HPDE6-E6E7 (cell line): ENCODE measurements at regions not wholly inside any gene's neighbourhood (a gene's known extent, or its start where the extent isn't known, plus 50 kb on each side); places are given as distances from the start of the nearest gene placed in this dataset.

Experiments
- DNase-seq: peaks from one replicate; pipeline ENCODE4 v3.0.0; 2011; ENCODE audit warnings: missing footprints; ENCODE audit errors: extremely low spot score

DNA sequence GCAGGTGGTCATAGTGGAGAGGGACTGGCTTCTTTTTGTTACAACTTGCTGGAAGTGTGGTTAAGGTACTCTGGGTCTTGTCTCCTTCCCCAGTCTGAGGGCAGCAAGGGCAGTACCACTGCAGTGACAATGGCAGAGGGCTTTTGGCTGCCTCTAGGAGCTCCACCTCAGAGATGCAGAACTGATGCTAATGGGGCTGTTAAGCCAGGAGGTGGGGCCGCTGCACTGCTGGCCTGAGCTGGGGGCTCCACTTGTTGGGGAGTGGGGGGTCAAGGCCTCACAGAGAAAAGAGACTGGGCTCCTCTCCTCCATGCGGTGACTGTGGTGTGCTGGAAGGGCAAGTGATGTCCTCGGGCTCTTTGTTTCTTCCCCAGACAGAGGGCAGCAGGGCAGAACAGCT lies 135.7 kb downstream of the DSEL start:
- no peak for DNase-seq

DNA sequence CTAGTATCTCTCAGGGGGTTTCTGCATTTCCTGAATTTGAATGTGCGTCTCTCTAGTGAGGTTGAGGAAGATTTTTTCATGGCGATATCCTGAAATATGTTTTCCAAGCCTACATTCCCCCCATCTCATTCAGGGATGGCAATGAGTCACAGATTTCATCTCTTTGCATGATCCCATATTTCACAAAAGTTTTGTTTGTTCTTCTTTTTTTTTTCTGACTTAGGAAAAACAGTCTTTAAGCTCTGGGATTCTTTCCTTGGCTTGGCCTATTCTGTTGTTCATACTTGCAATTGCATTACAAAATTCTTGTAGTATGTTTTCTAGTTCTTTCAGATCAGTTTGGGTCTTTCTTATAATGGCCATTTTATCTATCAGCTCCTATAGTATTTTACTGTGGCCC lies 136.5 kb downstream of the DSEL start:
- DNase-seq = no peak

DNA sequence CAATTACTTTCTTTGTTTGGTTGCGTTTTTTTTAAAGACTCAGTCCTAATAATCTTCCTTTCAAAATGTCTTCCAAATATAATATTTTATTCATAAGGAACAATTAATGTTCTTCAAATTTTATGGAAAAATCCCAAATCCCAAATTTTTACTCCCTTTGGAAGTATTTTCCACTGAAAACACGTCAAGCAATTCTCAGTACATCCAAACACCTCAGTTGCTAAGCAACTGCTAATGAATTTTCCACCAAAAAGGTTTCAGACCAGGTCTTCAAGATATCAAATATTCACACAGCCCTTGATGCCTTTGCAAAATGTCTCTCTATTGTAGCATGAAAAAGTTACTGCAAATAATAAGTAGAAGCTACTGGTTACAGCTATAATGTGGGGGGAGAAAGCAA lies 140.1 kb downstream of the DSEL start:
- DNase-seq = no peak

DNA sequence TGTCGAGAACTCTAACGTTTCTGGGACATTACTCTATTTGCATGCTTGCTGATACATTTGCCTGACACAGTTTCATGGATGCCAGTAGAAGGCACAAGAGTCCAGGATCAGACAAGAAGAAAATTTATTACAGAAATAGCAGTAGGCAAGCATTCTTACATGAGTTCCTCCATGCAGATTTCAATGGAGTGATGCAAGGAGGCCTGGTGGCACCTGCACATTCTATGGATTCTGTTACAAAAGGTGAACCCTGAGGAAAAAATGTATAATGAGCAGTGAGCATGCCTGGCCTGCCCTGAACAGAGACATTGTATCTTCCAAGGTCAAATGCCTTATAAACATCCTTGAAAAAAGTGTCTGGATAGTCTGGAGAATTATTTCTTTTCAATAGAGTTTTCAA lies 142.9 kb downstream of the DSEL start:
- DNase-seq = no peak

DNA sequence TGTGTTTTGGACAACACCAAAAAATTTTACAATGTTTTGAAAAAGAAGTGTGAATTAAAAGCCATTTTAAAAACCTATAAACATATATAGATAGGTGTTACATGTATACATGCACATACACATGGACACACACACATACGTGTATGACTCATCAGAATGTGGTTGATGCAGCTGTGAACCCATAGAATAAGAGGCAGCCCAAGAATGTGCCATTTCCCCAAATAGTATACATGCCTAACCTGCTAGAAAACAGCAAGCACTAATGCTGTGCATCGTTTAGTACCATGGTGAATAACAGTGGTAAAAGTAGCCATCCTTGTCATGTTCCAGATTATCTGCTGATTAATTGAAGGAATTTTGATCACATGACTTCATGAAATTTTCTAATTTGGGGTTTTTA lies 149.0 kb downstream of the DSEL start:
- DNase-seq = no peak

DNA sequence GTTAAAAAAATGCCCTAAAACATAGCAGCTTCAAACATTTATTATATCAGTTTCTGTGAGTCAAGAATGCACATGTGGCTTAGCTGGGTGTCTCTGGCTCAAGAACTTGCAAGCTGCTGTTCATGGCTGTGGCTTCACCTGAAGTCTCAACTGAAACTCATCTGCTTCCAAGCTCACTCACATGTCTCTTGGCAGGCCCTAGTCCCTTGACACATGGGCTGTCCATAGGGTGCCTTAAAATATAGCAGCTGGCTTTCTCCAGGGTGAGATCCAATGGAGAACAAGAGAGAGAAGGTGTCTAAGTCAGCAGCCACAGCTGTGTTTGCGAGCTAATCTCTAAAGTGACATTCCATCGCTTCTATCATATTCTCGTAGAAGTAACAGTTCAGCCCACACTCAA lies 152.8 kb downstream of the DSEL start:
- no peak for DNase-seq

DNA sequence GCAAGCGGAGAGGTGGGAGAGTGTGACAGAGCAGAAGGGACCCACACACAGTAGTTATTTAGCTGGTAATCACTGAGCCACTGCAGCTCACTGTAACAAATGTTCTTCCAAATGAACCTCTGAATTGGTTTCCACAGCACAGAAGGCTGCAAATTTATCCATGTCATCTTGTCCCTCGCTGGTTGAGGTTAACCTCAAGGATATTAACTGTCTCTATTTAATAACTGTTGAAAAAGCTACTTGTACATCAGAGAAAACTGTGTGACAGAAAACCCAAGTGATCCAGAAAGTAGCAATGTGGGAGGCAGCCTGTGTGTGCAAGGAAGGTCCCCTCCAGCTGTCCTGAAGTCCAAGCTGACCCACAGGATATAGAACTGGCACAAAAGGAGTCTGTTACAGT lies 153.6 kb downstream of the DSEL start:
- no peak for DNase-seq

DNA sequence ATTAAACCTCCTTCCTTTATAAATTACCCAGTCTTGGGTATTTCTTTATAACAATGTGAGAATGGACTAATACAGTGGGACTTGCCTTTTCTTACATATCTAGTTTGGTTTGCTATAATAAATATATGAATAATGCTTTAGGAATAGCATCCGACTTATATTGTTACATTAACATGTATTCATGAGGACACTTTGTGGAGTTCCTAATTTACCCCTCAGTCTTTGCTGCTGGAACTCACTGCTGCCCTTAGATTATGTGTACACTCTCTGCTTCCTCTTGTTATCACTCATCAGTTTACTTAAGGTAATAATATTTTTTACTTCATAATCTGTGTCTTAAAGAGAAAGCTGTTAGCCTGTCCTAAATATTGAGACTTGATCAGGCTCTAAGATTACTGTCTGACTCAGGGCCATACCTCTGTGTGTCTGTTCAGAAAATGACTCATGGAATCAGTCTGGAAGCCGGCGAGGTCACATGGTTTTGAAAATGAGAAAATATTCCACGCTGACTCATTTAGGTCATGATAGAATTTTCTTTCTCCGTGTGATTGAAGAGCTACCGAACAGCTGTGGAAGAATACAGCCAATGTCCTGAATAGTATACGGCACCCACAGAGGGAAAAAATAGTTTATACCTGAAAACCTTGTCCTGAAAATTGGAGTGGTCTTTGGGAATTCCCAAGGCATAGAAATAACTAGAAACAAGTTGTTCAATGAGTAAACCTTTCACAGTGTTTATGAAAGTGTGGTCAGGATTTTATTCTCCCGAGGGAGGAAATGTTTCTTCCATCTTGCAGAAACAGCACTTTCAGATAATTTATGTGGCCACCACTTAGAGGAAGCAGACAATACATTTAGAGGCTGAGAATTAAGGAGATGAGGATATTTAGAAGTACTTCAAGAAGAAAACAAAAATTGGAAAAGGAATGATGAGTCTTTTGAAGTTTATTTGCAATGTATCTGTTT lies 156.4 kb downstream of the DSEL start:
- DNase-seq = peak; percentile 71

DNA sequence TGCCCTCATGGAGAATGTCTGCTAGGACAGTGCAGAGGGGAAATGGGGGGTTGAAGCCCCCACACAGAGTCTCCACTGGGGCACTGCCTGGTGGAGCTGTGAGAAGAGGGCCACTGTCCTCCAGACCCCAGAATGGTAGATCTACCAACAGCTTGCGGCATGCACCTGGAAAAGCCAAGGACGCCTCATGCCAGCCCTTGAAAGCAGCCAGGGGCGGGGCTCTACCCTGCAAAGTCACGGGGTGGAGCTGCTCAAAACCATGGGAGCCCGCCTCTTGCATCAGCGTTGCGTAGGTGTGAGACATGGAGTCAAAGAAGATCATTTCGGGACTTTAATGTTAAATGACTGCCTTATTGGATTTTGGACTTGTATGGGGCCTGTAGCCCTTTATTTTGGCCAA lies 157.6 kb downstream of the DSEL start:
- no peak for DNase-seq

DNA sequence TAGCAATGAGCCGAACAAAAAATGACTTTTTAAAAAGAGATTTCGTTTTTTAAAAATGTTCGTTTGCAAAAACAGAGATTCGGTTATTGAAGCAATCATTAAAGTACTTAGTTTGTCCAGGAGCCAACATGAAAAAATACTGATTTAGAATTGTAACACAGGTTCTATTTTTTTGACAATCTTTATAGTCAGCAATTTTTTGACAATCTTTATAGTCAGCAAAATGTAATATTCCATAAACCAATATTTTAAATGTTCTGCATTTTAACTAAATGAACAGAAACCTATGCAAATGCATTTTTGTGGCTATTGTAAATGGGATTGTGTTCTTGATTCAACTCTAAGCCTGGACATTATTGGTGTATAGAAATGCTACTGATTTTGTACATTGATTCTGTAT lies 161.8 kb downstream of the DSEL start:
- no peak for DNase-seq

DNA sequence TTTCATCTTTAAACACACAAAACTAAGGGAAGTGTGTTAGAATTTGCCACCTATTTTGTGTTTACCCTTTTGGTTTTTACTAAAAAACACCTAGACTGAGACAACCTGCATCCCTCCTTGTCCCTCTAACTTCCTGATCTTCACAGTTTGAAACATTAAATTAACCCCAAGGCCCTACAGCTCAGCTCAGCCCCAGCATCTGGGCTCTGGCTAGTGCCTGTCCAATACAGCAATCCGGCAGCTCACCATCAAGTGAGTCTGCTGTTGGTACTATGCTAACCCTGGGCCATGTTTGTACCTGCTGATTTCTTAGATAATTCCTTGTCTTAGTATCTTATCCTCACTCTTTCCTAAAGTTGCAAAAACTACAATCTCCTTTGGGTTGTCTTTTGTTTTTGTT lies 162.4 kb downstream of the DSEL start:
- no peak for DNase-seq

DNA sequence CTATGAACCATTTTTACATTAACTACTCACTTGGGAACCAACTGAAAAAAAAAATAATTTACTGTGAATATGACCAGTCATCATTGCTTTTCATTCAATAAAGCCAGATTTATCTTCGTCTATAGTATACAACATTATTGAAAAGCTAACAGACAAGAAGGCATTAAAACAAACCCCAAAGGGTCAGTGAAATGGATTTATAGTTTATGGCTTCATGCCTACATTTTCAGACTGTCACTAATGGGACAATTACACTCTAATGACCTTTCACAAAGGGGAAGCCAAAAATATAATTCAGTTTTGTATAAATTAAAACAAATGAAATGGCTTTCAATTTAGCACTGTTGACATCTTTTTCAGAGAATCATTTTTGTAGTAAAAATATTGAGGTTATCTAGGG lies 169.1 kb downstream of the DSEL start:
- no peak for DNase-seq

DNA sequence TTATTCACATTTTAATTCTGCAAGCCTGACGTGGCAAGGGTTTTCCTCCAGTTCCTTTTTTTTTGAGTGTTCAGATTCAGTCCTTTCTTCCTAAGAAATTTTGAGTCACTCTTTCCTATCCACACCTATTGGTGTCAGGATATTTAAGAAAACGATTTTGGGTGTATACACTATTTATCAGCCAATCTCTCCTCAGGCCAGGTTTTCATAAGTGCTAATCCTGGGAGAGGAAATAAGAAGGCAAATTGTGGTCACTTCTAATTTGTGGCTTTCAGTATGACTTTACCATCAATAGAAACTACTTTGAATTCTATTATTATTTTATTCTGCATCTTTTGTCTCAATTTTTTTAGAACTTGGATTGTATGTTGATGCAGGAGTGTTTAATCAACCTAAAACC lies 174.4 kb downstream of the DSEL start:
- DNase-seq = no peak

DNA sequence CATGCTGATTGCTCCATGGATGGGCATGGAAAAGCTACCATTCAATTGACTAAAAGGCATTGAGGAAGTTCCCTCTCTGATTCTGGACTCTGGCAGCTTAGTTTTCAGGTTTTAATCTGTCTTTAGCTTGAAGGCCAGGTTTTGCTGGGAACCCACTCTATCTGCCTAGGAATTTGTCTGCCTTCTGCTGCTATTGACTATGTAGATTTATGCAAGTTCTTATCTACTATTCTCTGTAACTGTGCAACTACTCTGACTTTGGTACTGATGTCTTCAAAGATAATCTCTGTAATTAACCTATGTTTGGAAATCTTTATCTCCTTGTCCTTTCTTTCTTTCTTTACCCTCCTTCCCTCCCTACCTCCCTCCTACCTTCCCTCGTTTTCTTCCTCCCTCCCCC lies 178.8 kb downstream of the DSEL start:
- DNase-seq = no peak

DNA sequence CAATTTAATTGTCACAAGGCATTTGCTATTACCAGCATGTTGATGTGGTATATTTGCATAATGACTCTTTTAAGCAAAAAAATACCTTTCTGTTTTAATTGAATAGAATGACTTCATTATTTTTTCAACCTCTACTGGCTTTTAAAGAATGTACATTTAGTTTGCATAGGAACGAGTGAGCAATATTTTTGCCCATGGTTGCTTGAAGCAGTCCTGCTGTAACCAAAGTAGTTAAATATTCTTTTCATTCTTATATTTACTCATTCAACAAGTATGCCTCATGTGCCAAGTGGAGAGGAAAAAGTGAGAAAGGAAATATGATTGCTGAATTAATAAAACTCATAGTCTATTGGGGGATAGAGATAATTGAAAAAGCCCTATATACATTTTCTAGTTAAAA lies 184.7 kb downstream of the DSEL start:
- no peak for DNase-seq

DNA sequence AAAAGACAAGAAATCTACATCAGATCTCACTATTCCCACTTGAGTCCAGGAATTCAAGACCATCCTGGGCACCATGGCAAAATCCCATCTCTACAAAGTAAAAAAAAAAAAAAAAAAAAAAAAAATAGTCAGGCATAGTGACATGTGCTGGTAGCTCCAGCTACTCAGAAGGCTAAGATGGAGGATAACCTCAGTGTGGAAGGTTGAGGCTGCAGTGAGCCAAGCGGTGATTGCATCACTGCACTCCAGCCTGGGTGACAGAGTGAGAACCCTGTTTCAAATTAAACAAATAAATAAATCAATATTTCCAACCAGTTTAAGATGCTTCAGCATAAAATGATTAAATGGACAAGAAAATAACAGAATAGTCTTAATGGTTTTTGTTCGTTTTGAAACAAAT lies 197.4 kb downstream of the DSEL start:
- no peak for DNase-seq

DNA sequence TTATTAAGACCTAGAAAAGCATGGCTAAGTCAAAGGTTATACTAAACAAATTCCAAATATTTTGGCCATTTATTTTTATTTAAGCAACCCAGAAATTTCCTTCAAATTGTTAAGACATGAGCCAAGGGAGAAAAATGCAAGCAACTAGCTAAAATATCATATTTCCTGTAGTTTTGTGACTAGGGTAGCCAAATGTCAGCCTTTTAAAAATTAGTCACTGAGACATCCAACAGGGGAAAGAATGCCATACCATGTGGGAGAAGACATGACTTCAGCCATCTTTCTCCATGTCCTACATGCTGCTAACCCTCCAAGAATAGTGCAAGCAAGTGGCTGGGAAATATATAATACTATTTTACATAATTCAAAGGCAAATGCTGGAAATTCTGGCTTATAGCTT lies 197.9 kb downstream of the DSEL start:
- DNase-seq = no peak

DNA sequence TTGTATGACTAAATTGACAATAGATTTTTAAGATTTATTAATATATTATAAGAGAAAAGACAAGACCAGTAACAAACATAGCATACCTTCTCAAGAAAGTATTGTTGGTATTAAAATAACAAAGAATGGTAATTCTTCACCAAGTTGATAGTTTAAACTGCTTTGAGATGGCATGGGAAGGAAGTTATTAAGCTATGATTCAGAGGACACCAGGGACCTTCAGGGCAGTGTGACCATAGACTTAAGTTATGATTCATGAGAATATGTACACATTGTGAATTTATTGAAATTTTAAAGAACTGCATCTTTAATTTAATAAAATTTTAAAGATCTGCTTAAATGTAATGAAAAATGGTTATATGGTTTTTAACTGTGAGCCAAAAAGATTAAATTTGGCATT lies 205.7 kb downstream of the DSEL start:
- DNase-seq = no peak

DNA sequence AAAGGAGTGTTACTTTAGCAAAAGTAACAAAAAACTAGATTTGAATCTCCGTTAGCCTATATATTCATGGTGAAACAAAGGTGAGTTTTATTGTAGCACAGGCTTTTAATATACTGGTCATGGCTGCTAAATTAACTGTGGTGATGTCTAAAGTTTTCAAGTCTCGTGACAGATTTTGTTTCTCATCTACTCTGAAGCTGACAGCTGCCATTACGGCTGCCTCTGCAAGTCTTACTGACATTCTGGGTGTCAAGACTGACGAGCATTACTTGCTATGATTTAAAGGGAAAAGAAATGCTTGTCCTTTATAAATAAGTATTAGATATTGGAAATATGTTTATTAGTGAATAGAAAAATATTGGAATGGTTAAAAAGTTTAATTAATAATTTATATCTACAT lies 207.7 kb downstream of the DSEL start:
- no peak for DNase-seq

DNA sequence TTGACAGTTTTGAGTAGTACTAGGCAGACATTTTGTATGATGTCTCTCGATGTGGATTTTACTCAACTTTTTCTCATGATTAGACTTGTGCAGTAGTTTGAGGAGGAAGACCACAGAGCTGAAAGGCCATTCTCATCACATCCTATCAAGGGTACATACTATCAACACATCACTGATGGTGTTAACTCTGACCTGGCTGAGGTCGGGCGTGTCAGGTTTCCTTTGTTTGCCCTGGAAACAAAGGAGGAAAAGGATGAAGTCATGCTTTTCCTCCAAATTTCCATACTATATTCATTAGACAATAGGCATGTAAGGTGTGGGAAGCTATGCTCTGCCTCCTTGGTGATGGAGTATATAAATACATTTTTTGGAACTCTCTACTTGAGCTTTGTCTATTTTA lies 211.1 kb downstream of the DSEL start:
- no peak for DNase-seq

DNA sequence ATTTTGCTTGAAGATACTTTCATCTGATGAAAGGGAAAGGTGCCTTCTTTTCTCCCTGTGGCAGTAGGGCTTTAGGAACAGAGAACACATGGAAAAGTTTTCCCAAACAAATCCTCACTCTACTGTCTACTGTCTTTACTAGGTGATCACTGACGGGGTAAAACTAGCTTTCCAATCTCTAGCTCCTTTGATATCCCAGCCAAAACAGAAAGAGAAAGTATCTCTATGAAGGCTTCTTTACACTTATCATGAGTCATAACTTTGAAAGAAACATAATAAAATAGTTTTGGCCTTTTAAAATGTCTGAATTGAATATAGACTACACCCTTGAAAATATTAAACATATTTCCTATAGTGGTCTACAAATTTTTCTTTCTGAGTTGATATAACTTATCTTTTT lies 214.5 kb downstream of the DSEL start:
- no peak for DNase-seq

DNA sequence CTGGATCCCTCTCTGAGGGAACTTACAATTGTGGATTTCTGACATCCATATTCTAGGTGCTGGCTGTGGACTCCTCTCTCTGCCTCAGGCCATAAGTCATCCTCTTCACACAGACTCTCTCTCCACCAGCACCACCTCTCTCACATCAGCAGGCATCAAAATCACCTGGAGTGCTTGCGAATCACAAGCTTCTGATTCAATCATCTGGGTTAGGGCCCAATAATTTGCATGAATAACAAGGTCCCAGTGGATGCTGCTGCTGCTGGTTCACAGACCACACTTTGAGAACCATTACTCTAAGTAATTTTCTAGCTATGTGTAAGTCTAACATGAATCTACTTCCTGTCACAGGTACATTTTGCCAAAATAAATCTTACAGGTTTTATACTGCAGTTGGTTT lies 214.9 kb downstream of the DSEL start:
- no peak for DNase-seq

DNA sequence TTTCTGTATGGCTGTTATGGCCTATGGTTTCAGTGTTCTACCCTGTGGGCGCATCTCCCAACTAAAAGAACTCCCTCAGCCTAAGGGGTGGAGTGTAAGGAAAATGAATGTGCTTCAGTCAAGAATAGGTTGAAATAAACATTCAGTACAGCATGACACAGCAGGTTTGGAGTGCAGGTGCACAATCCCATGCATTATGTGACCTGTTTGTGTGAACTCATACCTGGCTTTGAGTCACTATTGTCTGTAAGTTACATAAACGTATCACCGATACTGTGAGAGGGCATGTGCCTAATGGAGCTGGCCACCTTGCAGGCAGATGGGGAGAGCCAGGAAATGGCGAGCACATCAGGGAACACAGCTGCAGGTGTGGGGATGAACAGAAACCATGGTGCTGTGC lies 216.0 kb downstream of the DSEL start:
- DNase-seq = no peak

DNA sequence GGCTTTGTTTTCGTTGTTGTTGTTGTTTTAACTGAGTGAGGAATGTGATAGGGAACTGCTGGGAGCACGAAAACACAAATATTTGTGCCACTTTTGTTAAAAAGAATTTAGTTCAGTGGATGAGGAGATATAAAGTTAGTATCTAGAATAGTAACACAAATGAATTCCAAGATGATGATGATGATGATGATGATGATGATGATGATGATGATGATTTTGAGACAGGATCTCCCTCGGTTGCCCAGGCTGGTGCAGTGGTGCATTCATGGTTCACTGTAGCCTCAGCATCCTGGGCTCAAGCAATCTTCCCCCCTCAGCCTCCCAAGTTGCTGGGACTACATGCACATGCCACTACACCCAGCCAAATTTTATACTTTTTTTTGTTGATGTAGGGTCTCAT lies 223.7 kb downstream of the DSEL start:
- DNase-seq = no peak
